ENCODE measurements at regions not wholly inside any gene's neighbourhood (a gene's known extent, or its start where the extent isn't known, plus 50 kb on each side); places are given as distances from the start of the nearest gene placed in this dataset.
A peak's percentile ranks its signal among the peaks of the same experiment; 100 is the strongest.

GRCh38 chr16:80028581-80029380, 428.2 kb upstream of the MAF start:
- POLR2A ChIA-PET = no interaction called here
- peaks cover 5% of the 10 kb centered on the region for H3K4me1 ChIP-seq (ENCODE audit: insufficient read depth, low read length)
- intact Hi-C loops (cut with DNase I, micrococcal nuclease) = no loop called here
- Mint-ChIP-seq H3K36me3 (ENCODE audit: low read depth) (no peaks in the 10 kb centered on the region), H3K4me3 (no peak overlapping the region), H3K27ac (no peak overlapping the region), H3K27me3 (peaks cover 5% of the 10 kb centered on the region), H3K9me3 (peaks cover 4% of the 10 kb centered on the region), H3K4me1 (ENCODE audit: low read depth) (peaks cover 16% of the 10 kb centered on the region)
- DNase-seq (no peak), ATAC-seq (ENCODE audit: poor library complexity) (no peak)
- no peaks in the 10 kb centered on the region for H3K36me3 ChIP-seq (ENCODE audit: insufficient read depth, low read length)
- no peaks in the 10 kb centered on the region for H3K27me3 ChIP-seq (ENCODE audit: control insufficient read depth in 1 of 2, insufficient read depth in 2 of 2, low read length in 2 of 2)
- no peak overlapping the region for H3K27ac ChIP-seq (ENCODE audit: low read depth in 1 of 2, low read length in 2 of 2)
- TF ChIP-seq CTCF (IDR thresholded peaks at IDR 0.05) = no peak
- no peak overlapping the region for H3K4me3 ChIP-seq (ENCODE audit: low read length)
- H3K9me3 ChIP-seq (ENCODE audit: control insufficient read depth in 1 of 2, insufficient read depth in 1 of 2, low read length in 2 of 2) = peaks cover 0 to 4% of the 10 kb centered on the region in 2 experiments
- CTCF ChIA-PET = no interaction called here

- H3K27ac Mint-ChIP-seq = no peak overlapping the region
- no peaks in the 10 kb centered on the region for H3K36me3 Mint-ChIP-seq (ENCODE audit: low read depth)
- Histone ChIP-seq H3K36me3 (ENCODE audit: insufficient read depth, low read length) (no peaks in the 10 kb centered on the region), H3K9me3 (ENCODE audit: control insufficient read depth in 1 of 2, insufficient read depth in 1 of 2, low read length in 2 of 2) (no peaks in the 10 kb centered on the region), H3K27ac (ENCODE audit: low read depth in 1 of 2, low read length in 2 of 2) (no peak overlapping the region), H3K27me3 (ENCODE audit: control insufficient read depth in 1 of 2, insufficient read depth in 2 of 2, low read length in 2 of 2) (no peaks in the 10 kb centered on the region), H3K4me1 (ENCODE audit: insufficient read depth, low read length) (peaks cover 5% of the 10 kb centered on the region), H3K4me3 (ENCODE audit: low read length) (peak overlapping the region; percentile 23)
- ChIA-PET POLR2A (no interaction called here), CTCF (no interaction called here)
- H3K4me1 Mint-ChIP-seq (ENCODE audit: low read depth) = peaks cover 16% of the 10 kb centered on the region
- H3K9me3 Mint-ChIP-seq = peaks cover 2% of the 10 kb centered on the region
- peak overlapping the region; percentile 8 for H3K4me3 Mint-ChIP-seq
- intact Hi-C loops (cut with DNase I, micrococcal nuclease) = no loop called here
- ATAC-seq (ENCODE audit: poor library complexity) (peak; percentile 83), DNase-seq (peak; percentile 1 to 69 (median 26))
- no peak for TF ChIP-seq CTCF (IDR thresholded peaks at IDR 0.05)
- peaks cover 5% of the 10 kb centered on the region for H3K27me3 Mint-ChIP-seq
These were observed 426.7 kb upstream of the MAF start for GRCh38 chr16:80027007-80027965.

GRCh38 chr16:80025236-80025635, 424.7 kb upstream of the MAF start:
- ChIA-PET POLR2A (no interaction called here), CTCF (no interaction called here)
- Mint-ChIP-seq H3K27ac (no peak overlapping the region), H3K4me1 (ENCODE audit: low read depth) (peaks cover 16% of the 10 kb centered on the region), H3K27me3 (peaks cover 5% of the 10 kb centered on the region), H3K36me3 (ENCODE audit: low read depth) (no peaks in the 10 kb centered on the region), H3K9me3 (peaks cover 2% of the 10 kb centered on the region), H3K4me3 (no peak overlapping the region)
- H3K9me3 ChIP-seq (ENCODE audit: control insufficient read depth in 1 of 2, insufficient read depth in 1 of 2, low read length in 2 of 2) = no peaks in the 10 kb centered on the region
- DNase-seq (no peak), ATAC-seq (ENCODE audit: poor library complexity) (no peak)
- H3K4me3 ChIP-seq (ENCODE audit: low read length) = no peak overlapping the region
- H3K36me3 ChIP-seq (ENCODE audit: insufficient read depth, low read length) = no peaks in the 10 kb centered on the region
- H3K27ac ChIP-seq (ENCODE audit: low read depth in 1 of 2, low read length in 2 of 2) = no peak overlapping the region
- H3K4me1 ChIP-seq (ENCODE audit: insufficient read depth, low read length) = peaks cover 5% of the 10 kb centered on the region
- TF ChIP-seq CTCF (IDR thresholded peaks at IDR 0.05) = no peak
- intact Hi-C loops (cut with DNase I, micrococcal nuclease) = no loop called here
- H3K27me3 ChIP-seq (ENCODE audit: control insufficient read depth in 1 of 2, insufficient read depth in 2 of 2, low read length in 2 of 2) = no peaks in the 10 kb centered on the region

Data from CD4-positive, alpha-beta T cell (primary cell).